SK-N-MC (cell line): ENCODE measurements at regions not wholly inside any gene's neighbourhood (a gene's known extent, or its start where the extent isn't known, plus 50 kb on each side); places are given as distances from the start of the nearest gene placed in this dataset.

ENCODE experiments used
- DNase-seq: peaks from one replicate; pipeline ENCODE4 v3.0.0-alpha.2; 2011; ENCODE audit warnings: low read depth, low spot score
- H3K27ac ChIP-seq: fragments of 200-600 bp; sonication (generic); 2 replicates; pipeline ENCODE4 v1.5.1; 2016; ENCODE audit warnings: mixed run types
- H3K36me3 ChIP-seq: fragments of 200-600 bp; sonication (generic); 2 replicates; pipeline ENCODE4 v1.6.1; 2017; ENCODE audit warnings: antibody characterized with exemption, low read length, mixed read lengths; ENCODE audit not compliant: insufficient read depth
- H3K4me3 ChIP-seq: fragments of 200-600 bp; sonication (generic); 2 replicates; pipeline ENCODE4 v1.5.1; 2016
- H3K9ac ChIP-seq: fragments of 200-600 bp; sonication (generic); 2 replicates; pipeline ENCODE4 v1.8.0; 2017; ENCODE audit warnings: mixed run types, mixed read lengths; ENCODE audit not compliant: insufficient read length
- H3K9me3 ChIP-seq: fragments of 200-600 bp; sonication (generic); 2 replicates; pipeline ENCODE4 v1.6.1; 2017; ENCODE audit warnings: low read depth, mild to moderate bottlenecking, antibody characterized with exemption, low read length, moderate library complexity, mixed read lengths
- EZH2 ChIP-seq: fragments of 200-600 bp; sonication (generic); IDR thresholded peaks from one replicate; pipeline ENCODE4 v1.6.1; 2017; ENCODE audit warnings: antibody characterized with exemption
- FOXP2 ChIP-seq: optimal IDR thresholded peaks from 2 replicates; pipeline ENCODE3; 2011; ENCODE audit warnings: mild to moderate bottlenecking, moderate library complexity; ENCODE audit not compliant: insufficient read depth; ENCODE audit errors: extremely low read length, control extremely low read depth
- POLR2AphosphoS5 ChIP-seq: IDR thresholded peaks from 2 replicates; pipeline ENCODE4 v1.6.1; 2012; ENCODE audit warnings: mild to moderate bottlenecking, low read depth, low read length, borderline replicate concordance

DNA sequence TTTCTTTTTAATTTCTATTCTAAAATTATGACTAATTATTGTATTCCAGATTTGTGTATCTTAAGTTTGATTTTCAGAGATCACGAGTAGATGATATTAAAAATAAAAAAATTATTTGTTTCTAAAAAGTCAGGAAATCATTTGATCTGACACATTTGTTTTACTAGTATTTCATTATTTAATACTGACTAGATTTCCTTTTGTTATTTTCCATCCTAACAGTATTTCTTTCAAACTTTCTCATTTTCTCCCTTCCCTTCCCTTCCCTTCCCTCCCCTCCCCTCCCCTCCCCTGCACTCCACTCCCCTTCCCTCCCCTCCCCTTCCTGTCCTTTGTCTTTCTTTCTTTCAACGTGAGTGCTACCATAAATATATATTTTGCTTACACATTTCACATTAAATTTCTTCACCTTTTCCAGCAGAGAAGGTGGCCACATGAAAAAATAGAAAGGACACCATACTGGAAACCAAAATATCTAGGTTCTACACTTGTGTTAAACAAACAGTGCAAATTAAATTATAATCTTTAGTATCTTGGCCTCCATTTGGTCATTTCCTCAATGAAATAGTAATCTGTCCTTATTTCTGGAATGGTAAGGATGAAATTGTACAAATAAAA is 1412.7 kb upstream of the IGFBP7 start:
- Histone ChIP-seq H3K27ac (no peak overlapping the region), H3K9ac (no peak overlapping the region), H3K9me3 (no peaks in the 10 kb centered on the region), H3K4me3 (no peak overlapping the region), H3K36me3 (no peaks in the 10 kb centered on the region)
- no peak for DNase-seq
- TF ChIP-seq EZH2: no peak
- no peak for TF ChIP-seq POLR2AphosphoS5
- no peak for TF ChIP-seq FOXP2

DNA sequence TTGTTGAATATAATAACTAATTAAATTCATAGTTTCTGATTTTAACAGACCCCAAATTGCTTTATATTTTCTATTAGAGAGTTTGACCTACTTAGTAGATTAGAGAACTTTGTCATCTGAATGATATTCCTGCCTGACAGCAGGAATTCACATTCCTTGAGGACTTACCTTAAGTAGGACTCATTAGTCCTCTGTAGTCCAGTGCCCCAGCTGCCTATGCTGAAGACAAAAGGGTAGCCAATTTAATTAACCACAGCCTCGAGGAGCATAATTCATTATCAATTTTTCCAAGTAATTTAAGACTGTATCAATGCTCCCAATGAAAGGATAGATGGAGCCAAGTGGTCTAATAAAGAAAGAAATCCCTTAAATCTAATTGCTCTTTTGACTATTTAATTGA is 1405.0 kb upstream of the IGFBP7 start:
- DNase-seq: no peak
- Histone ChIP-seq H3K9ac (no peak overlapping the region), H3K4me3 (no peak overlapping the region), H3K27ac (no peak overlapping the region), H3K36me3 (no peaks in the 10 kb centered on the region), H3K9me3 (no peaks in the 10 kb centered on the region)
- TF ChIP-seq FOXP2 (no peak), EZH2 (no peak), POLR2AphosphoS5 (no peak)

DNA sequence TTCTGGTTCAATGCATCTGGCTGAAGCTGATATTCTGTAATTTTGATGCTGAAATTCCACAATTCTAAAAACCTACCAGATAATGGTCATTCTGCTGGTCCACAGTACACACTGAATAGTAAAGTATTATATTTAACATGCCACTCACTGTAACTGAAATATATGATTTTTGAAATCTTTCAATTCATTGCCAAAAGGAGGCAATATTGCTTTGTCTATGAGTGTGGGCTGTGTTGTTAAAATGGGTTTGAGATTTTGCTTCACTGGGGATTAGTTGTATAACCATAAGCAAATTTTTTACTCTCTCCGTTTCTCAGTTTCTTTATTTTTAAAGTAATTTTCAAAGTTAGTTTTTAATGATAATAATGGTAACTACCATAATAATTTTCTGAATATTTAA is 1404.1 kb upstream of the IGFBP7 start:
- no peak for DNase-seq
- no peak for TF ChIP-seq FOXP2
- TF ChIP-seq EZH2: no peak
- no peak for TF ChIP-seq POLR2AphosphoS5
- Histone ChIP-seq H3K27ac (no peak overlapping the region), H3K9ac (no peak overlapping the region), H3K9me3 (no peaks in the 10 kb centered on the region), H3K4me3 (no peak overlapping the region), H3K36me3 (no peaks in the 10 kb centered on the region)

DNA sequence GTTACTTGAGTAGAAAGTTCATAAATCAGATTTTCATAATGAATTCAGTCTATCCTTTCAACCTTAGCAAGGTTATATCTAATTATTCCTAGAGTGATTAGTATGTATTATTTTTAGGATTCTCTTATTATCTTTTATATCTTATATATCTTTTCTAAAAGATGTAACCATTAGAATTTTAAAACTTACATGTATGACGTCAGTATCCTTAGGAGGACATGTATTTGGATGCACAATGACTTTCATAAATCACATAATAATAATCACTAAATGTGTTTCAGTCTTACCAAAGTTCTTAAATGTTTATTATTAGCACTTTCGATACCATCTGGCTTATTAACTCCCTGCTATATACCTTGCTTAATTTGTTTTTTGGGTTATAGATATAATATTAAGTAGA is 1400.5 kb upstream of the IGFBP7 start:
- no peak for TF ChIP-seq EZH2
- no peak for TF ChIP-seq FOXP2
- no peak for TF ChIP-seq POLR2AphosphoS5
- Histone ChIP-seq H3K36me3 (no peaks in the 10 kb centered on the region), H3K9me3 (no peaks in the 10 kb centered on the region)

DNA sequence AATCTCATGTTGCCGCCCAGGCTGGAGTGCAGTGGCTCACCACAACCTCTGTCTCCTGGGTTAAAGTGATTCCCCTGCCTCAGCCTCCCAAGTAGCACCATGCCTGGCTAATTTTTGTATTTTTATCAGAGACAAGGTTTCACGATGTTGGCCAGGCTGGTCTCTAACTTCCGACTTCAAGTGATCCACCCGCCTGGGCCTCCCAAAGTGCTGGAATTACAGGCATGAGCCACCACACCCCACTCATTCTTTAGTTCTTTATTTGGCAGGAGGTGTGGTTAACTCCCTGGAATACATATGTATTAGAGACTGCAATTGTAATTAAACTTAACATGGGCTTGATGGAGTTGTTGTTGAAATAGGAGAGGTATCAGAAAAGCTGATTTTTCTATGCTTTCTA is 1396.9 kb upstream of the IGFBP7 start:
- DNase-seq: no peak
- no peak overlapping the region for H3K27ac ChIP-seq
- H3K9me3 ChIP-seq: no peaks in the 10 kb centered on the region
- TF ChIP-seq POLR2AphosphoS5 (no peak), EZH2 (no peak), FOXP2 (no peak)
- H3K9ac ChIP-seq: no peak overlapping the region
- H3K4me3 ChIP-seq: no peak overlapping the region
- H3K36me3 ChIP-seq: no peaks in the 10 kb centered on the region

More for the DNA sequence above, 1400.5 kb upstream of the IGFBP7 start:
- no peak for DNase-seq
- H3K9ac ChIP-seq: no peak overlapping the region
- H3K4me3 ChIP-seq: no peak overlapping the region
- no peak overlapping the region for H3K27ac ChIP-seq

DNA sequence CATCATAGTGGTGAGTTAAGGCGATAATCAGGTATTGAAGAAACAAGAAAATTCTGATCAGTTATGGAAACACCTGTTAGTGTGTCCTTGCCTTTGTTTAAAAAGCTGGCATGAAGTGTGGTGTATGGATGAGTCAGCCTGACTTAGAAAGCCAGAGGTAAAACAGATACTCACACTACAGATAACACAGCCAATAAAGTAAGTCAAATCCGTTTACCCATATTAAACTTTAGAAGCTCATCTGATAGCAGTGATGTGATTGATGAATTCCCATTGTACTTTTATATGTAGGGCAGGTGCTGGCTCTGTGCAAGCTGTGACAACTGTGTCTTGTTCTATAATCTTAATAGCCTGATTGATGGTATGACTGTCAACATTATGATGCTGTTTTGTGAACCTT is 1392.7 kb upstream of the IGFBP7 start:
- TF ChIP-seq FOXP2: no peak
- no peak for TF ChIP-seq EZH2
- no peak for TF ChIP-seq POLR2AphosphoS5
- no peak overlapping the region for H3K27ac ChIP-seq
- no peak for DNase-seq

DNA sequence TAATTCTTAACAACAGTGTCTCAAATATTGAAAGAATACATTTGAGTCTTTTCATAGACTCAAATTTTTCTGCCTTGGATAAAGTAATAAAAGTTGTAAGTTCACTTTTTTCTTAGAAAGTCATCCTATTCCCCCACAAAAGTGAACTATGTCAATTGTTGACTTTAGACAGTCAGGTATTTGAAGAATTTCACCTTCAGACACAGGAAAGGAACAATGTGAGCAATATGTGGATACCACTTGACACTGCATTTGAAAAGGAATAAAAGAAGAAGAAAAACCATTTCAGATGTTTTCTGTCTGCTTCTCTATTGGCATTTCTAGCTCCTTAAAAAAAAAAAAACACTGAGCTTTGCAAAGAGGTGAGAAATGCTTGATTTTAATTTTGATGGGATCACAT is 1389.0 kb upstream of the IGFBP7 start:
- Histone ChIP-seq H3K4me3 (no peak overlapping the region), H3K27ac (no peak overlapping the region), H3K36me3 (no peaks in the 10 kb centered on the region), H3K9me3 (no peaks in the 10 kb centered on the region), H3K9ac (no peak overlapping the region)
- no peak for TF ChIP-seq POLR2AphosphoS5
- TF ChIP-seq EZH2: no peak
- no peak for TF ChIP-seq FOXP2
- DNase-seq: no peak

More for the DNA sequence above, 1392.7 kb upstream of the IGFBP7 start:
- H3K36me3 ChIP-seq: no peaks in the 10 kb centered on the region
- H3K9ac ChIP-seq: no peak overlapping the region
- no peaks in the 10 kb centered on the region for H3K9me3 ChIP-seq
- no peak overlapping the region for H3K4me3 ChIP-seq

DNA sequence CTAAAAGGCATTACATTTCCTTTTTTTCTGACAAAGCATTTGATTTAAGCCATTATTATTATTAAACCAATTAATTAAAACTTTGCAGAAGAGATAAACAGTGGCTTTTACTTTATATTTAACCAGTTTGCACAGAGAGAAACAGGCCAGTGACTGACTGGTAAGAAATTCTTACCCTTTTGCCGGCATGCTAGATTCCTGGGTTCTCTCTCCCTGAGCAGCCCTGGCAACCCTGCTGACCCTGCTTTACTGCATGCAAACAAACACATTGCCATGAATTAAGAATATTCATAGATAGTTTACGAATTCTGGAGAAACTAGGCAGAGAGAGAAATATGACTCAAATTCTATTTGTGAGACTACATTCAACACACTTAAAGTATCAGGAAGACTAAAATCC is 1381.4 kb upstream of the IGFBP7 start:
- no peak for TF ChIP-seq EZH2
- TF ChIP-seq POLR2AphosphoS5: no peak
- TF ChIP-seq FOXP2: no peak
- Histone ChIP-seq H3K36me3 (no peaks in the 10 kb centered on the region), H3K9me3 (no peaks in the 10 kb centered on the region), H3K4me3 (no peak overlapping the region), H3K27ac (no peak overlapping the region), H3K9ac (no peak overlapping the region)
- DNase-seq: no peak

DNA sequence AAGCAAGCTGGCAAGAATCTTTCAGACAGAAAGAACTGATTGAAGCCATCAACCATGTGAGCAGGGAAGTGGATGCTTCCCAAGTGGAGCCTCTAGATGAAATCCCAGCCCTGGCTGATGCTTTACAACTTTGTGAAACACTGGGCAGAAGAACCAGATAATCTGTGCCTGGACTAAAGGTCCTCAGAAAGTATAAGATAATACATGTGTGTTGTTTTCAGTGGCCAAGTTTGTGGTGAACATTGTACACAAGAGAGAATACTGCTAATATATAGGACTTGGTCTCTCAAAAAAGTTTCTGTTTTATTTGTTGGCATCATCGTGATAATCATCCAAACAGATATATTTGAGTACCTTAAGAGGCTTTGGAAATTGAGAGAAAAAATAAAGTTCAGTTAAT is 1367.8 kb upstream of the IGFBP7 start:
- H3K4me3 ChIP-seq: no peak overlapping the region

More for the DNA sequence above, 1367.8 kb upstream of the IGFBP7 start:
- no peak for DNase-seq
- H3K36me3 ChIP-seq: no peaks in the 10 kb centered on the region
- H3K9me3 ChIP-seq: no peaks in the 10 kb centered on the region
- no peak overlapping the region for H3K27ac ChIP-seq
- no peak overlapping the region for H3K9ac ChIP-seq
- TF ChIP-seq FOXP2 (no peak), EZH2 (no peak)
